IMR-90 (cell line): ENCODE measurements at regions not wholly inside any gene's neighbourhood (a gene's known extent, or its start where the extent isn't known, plus 50 kb on each side); places are given as distances from the start of the nearest gene placed in this dataset.

Experiments used
- ATAC-seq: fragments of 200-7000 bp; cut with Tn5 transposase; 2 replicates; pipeline ENCODE4 v1.9.1; 2020; ENCODE audit warnings: low read depth, mild to moderate bottlenecking, moderate library complexity
- BruUV-seq: library from RNA; stranded (reverse); fragments of 400-500 nt; replicated peaks from 2 replicates; lab custom pipeline; 2021; lab: Mats Ljungman, UMichigan
- CTCF ChIA-PET: fragments of 300-600 bp; formaldehyde crosslinking; extraction: SDS; loops from one replicate; lab custom pipeline; 2021; ENCODE audit warnings: antibody characterized with exemption; lab: Yijun Ruan, JAX
- POLR2A ChIA-PET: fragments of 300-600 bp; sonication (Branson Sonifier 250); formaldehyde crosslinking; loops from one replicate; lab custom pipeline; 2022; ENCODE audit warnings: antibody characterized with exemption; ENCODE audit not compliant: unreplicated experiment; lab: Charles Lee
- DNase-seq: peaks from one replicate; pipeline ENCODE4 v3.0.0; 2013
- H2AFZ ChIP-seq: replicated peaks from 2 replicates; pipeline ENCODE3; 2013; ENCODE audit warnings: low read length, mild to moderate bottlenecking; ENCODE audit not compliant: poor library complexity
- H2AK5ac ChIP-seq: 2 replicates; pipeline ENCODE4 v1.6.1; 2013; ENCODE audit warnings: low read depth, low read length, inconsistent platforms
- H2AK9ac ChIP-seq: replicated peaks from 2 replicates; pipeline ENCODE3; 2013; ENCODE audit warnings: mild to moderate bottlenecking, low read depth, low read length, moderate library complexity; ENCODE audit not compliant: poor library complexity
- H2BK120ac ChIP-seq: 2 replicates; pipeline ENCODE4 v1.6.1; 2013; ENCODE audit warnings: low read depth, low read length, inconsistent platforms
- H2BK15ac ChIP-seq: 3 replicates; pipeline ENCODE4 v1.6.1; 2013; ENCODE audit warnings: low read depth, low read length, inconsistent platforms
- H2BK20ac ChIP-seq: 2 replicates; pipeline ENCODE4 v1.6.1; 2013; ENCODE audit warnings: low read depth, mild to moderate bottlenecking, inconsistent platforms, low read length, moderate library complexity
- H2BK5ac ChIP-seq: 2 replicates; pipeline ENCODE4 v1.6.1; 2013; ENCODE audit warnings: mild to moderate bottlenecking, low read depth, low read length, inconsistent platforms; ENCODE audit not compliant: poor library complexity, severe bottlenecking
- H3K14ac ChIP-seq: replicated peaks from 2 replicates; pipeline ENCODE4 v1.6.1; 2013; ENCODE audit warnings: low read depth, low read length, inconsistent platforms
- H3K18ac ChIP-seq: 2 replicates; pipeline ENCODE4 v1.6.1; 2013; ENCODE audit warnings: low read depth, low read length, control low read depth
- H3K23ac ChIP-seq: 2 replicates; pipeline ENCODE4 v1.6.1; 2013; ENCODE audit warnings: low read depth, low read length, inconsistent platforms
- H3K27ac ChIP-seq: 2 replicates; pipeline ENCODE4 v1.5.1; 2013; ENCODE audit warnings: mild to moderate bottlenecking, control low read depth, low read length; ENCODE audit not compliant: insufficient read depth
- H3K27me3 ChIP-seq: 2 replicates; pipeline ENCODE4 v1.6.1; 2013; ENCODE audit warnings: low read length; ENCODE audit not compliant: control insufficient read depth, insufficient read depth
- H3K36me3 ChIP-seq: 2 replicates; pipeline ENCODE4 v1.6.1; 2013; ENCODE audit warnings: low read length, mixed read lengths; ENCODE audit not compliant: control insufficient read depth, insufficient read depth
- H3K4ac ChIP-seq: 2 replicates; pipeline ENCODE4 v1.6.1; 2013; ENCODE audit warnings: low read depth, low read length, inconsistent platforms
- H3K4me1 ChIP-seq: 2 replicates; pipeline ENCODE4 v1.6.1; 2013; ENCODE audit warnings: low read length, mixed read lengths; ENCODE audit not compliant: control insufficient read depth, insufficient read depth
- H3K4me2 ChIP-seq: 2 replicates; pipeline ENCODE4 v1.6.1; 2013; ENCODE audit warnings: low read depth, mild to moderate bottlenecking, control low read depth, low read length, moderate library complexity
- H3K4me3 ChIP-seq: 2 replicates; pipeline ENCODE4 v1.5.1; 2013; ENCODE audit warnings: low read depth, mild to moderate bottlenecking, control low read depth, low read length, moderate library complexity; ENCODE audit not compliant: insufficient read depth
- H3K56ac ChIP-seq: 2 replicates; pipeline ENCODE4 v1.6.1; 2013; ENCODE audit warnings: low read length, inconsistent platforms; ENCODE audit not compliant: insufficient read depth; ENCODE audit errors: extremely low read depth
- H3K79me1 ChIP-seq, 2 experiments: 2 replicates each; pipeline ENCODE4 v1.6.1; 2013; ENCODE audit warnings: low read length in 2 of 2, inconsistent platforms in 1 of 2, low read depth in 1 of 2
- H3K9ac ChIP-seq: 2 replicates; pipeline ENCODE4 v1.6.1; 2013; ENCODE audit warnings: low read depth, low read length, control low read depth
- H3K9me1 ChIP-seq: 2 replicates; pipeline ENCODE4 v1.6.1; 2013; ENCODE audit warnings: low read length, inconsistent platforms; ENCODE audit not compliant: insufficient read depth
- H3K9me3 ChIP-seq: 2 replicates; pipeline ENCODE4 v1.6.1; 2013; ENCODE audit warnings: low read length; ENCODE audit not compliant: control insufficient read depth, insufficient read depth
- H4K20me1 ChIP-seq: 2 replicates; pipeline ENCODE4 v1.6.1; 2013; ENCODE audit warnings: low read length, inconsistent platforms; ENCODE audit not compliant: insufficient read depth
- H4K5ac ChIP-seq: 2 replicates; pipeline ENCODE4 v1.6.1; 2013; ENCODE audit warnings: mild to moderate bottlenecking, low read depth, low read length, control low read depth
- H4K8ac ChIP-seq, 2 experiments: 2 replicates each; pipeline ENCODE4 v1.6.1; 2013; ENCODE audit warnings: low read depth in 2 of 2, low read length in 2 of 2, control low read depth in 1 of 2, inconsistent platforms in 1 of 2
- H4K91ac ChIP-seq: 2 replicates; pipeline ENCODE4 v1.6.1; 2013; ENCODE audit warnings: low read depth, low read length, inconsistent platforms; ENCODE audit not compliant: insufficient read depth
- CEBPB ChIP-seq: IDR thresholded peaks from 2 replicates; pipeline ENCODE4 v1.6.1; 2012; ENCODE audit warnings: low read depth, low read length, improper control_type of control experiment
- ELK1 ChIP-seq: fragments of 150-350 bp; IDR thresholded peaks from 2 replicates; pipeline ENCODE4 v1.6.1; 2016; ENCODE audit warnings: low read depth, mild to moderate bottlenecking, low read length, moderate library complexity, borderline replicate concordance
- FOS ChIP-seq: fragments of 150-350 bp; IDR thresholded peaks from 2 replicates; pipeline ENCODE4 v1.6.1; 2016; ENCODE audit warnings: low read depth, low read length
- POLR2A ChIP-seq: IDR thresholded peaks from 2 replicates; pipeline ENCODE4 v1.6.1; 2012; ENCODE audit warnings: mild to moderate bottlenecking, low read depth, low read length
- RCOR1 ChIP-seq: IDR thresholded peaks from 2 replicates; pipeline ENCODE4 v1.6.1; 2012; ENCODE audit warnings: mild to moderate bottlenecking, low read length, improper control_type of control experiment; ENCODE audit not compliant: insufficient replicate concordance
- SMC3 ChIP-seq: fragments of 150-350 bp; IDR thresholded peaks from 2 replicates; pipeline ENCODE4 v1.6.1; 2016; ENCODE audit warnings: low read depth, mild to moderate bottlenecking, antibody characterized with exemption, low read length, moderate library complexity
- USF2 ChIP-seq: fragments of 150-350 bp; IDR thresholded peaks from 2 replicates; pipeline ENCODE4 v1.6.1; 2017; ENCODE audit warnings: mild to moderate bottlenecking, antibody characterized with exemption, low read length, low read depth
- WGBS, 2 experiments: methylation state at CpG; one replicate each; pipeline versions ENCODE4 v1.1.5 to v1.1.7; 2013; ENCODE audit warnings: missing lambda C conversion rate in 2 of 2; ENCODE audit not compliant: insufficient read length in 1 of 2; ENCODE audit errors: extremely low coverage in 2 of 2; 5-methylcytosine and 5-hydroxymethylcytosine counted together
- dilution Hi-C: fragments of 300-500 bp; cut with HindIII; formaldehyde crosslinking; loops from one replicate; pipeline ENCODE4 v1.14.3; 2018; ENCODE audit warnings: low sequenced_read_pairs; ENCODE audit not compliant: unreplicated experiment
- in situ Hi-C: fragments of 300-500 bp; cut with MboI; formaldehyde crosslinking; loops from 3 replicates; pipeline ENCODE4 v1.14.3; 2019; ENCODE audit warnings: low sequenced_read_pairs, inconsistent platforms, mixed read lengths
- intact Hi-C: fragments of 100-400 bp; cut with micrococcal nuclease; formaldehyde crosslinking; loops from 2 replicates; pipeline ENCODE4 v1.10.0; 2022

GRCh38 chr2:191782351-191782750 is 64.5 kb downstream of the CAVIN2 start:
- H2AFZ ChIP-seq: no peak overlapping the region
- no peak overlapping the region for H3K23ac ChIP-seq
- no peaks in the 10 kb centered on the region for H3K9me1 ChIP-seq
- ATAC-seq: no peak
- POLR2A ChIA-PET: no interaction called here
- H3K9ac ChIP-seq: no peak overlapping the region
- WGBS, 2 experiments: 67% methylated on average over 1 of the region's 8 CpGs; no CpG with 5 or more reads in 1 of the 2 experiments
- no peaks in the 10 kb centered on the region for H4K20me1 ChIP-seq
- no peaks in the 10 kb centered on the region for H3K36me3 ChIP-seq
- no peak overlapping the region for H4K5ac ChIP-seq
- DNase-seq: no peak
- no peak overlapping the region for H3K18ac ChIP-seq
- no peak overlapping the region for H3K4ac ChIP-seq
- CTCF ChIA-PET: no interaction called here
- no peaks in the 10 kb centered on the region for H3K4me1 ChIP-seq
- H2AK9ac ChIP-seq: no peak overlapping the region
- no peak overlapping the region for H2BK120ac ChIP-seq
- no peak overlapping the region for H3K4me3 ChIP-seq
- intact Hi-C loops (no loop called here), in situ Hi-C loops (no loop called here), dilution Hi-C loops (no loop called here)
- H3K27me3 ChIP-seq: peaks cover 7% of the 10 kb centered on the region
- no peaks in the 10 kb centered on the region for H3K9me3 ChIP-seq
- H3K4me2 ChIP-seq: no peak overlapping the region
- no peak for TF ChIP-seq SMC3
- TF ChIP-seq POLR2A: no peak
- TF ChIP-seq FOS: no peak
- TF ChIP-seq RCOR1: no peak
- TF ChIP-seq CEBPB: no peak
- TF ChIP-seq USF2: no peak
- no peak for TF ChIP-seq ELK1
- no peaks in the 10 kb centered on the region for H3K79me1 ChIP-seq
- no peak overlapping the region for H2AK5ac ChIP-seq
- no peak overlapping the region for H4K8ac ChIP-seq
- no peak overlapping the region for H2BK15ac ChIP-seq
- no peak overlapping the region for H3K56ac ChIP-seq
- H3K14ac ChIP-seq: no peak overlapping the region
- H2BK20ac ChIP-seq: no peak overlapping the region
- H2BK5ac ChIP-seq: no peak overlapping the region
- no peak overlapping the region for H4K91ac ChIP-seq
- BruUV-seq: no TSS peak
- no peak overlapping the region for H3K27ac ChIP-seq
